HG03432 (cell line): ENCODE measurements at regions not wholly inside any gene's neighbourhood (a gene's known extent, or its start where the extent isn't known, plus 50 kb on each side); places are given as distances from the start of the nearest gene placed in this dataset.

ENCODE experiments used
- ATAC-seq: cut with Tn5 transposase; IDR thresholded peaks from one replicate; pipeline ENCODE4 v1.9.1; 2021; ENCODE audit warnings: mild to moderate bottlenecking, moderate library complexity; ENCODE audit not compliant: unreplicated experiment

GRCh38 chr2:8270699-8271098 lies 411.2 kb upstream of the ID2 start:
- no peak for ATAC-seq

GRCh38 chr2:8271461-8271860 lies 410.4 kb upstream of the ID2 start:
- no peak for ATAC-seq

DNA sequence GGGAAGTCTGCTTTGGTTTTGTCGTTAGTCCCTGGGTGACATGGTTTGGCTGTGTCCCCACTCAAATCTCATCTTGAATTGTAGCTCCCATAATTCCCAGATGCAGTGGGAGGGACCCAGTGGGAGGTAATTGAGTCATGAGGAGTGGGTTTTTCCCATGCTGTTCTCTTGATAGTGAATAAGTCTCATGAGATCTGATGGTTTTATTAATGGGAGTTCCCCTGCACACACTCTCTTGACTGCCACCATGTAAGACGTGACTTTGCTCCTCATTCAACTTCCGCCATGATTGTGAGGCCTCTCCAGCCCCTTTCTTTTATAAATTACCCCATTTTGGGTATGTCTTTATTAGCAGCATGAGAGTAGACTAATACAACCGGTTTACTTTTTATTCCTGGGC lies 405.8 kb upstream of the ID2 start:
- ATAC-seq: no peak

- peak; percentile 81 for ATAC-seq
Observed at GRCh38 chr2:8277921-8278571, 403.8 kb upstream of the ID2 start.

GRCh38 chr2:8278709-8279354 lies 403.0 kb upstream of the ID2 start:
- ATAC-seq: peak; percentile 7

DNA sequence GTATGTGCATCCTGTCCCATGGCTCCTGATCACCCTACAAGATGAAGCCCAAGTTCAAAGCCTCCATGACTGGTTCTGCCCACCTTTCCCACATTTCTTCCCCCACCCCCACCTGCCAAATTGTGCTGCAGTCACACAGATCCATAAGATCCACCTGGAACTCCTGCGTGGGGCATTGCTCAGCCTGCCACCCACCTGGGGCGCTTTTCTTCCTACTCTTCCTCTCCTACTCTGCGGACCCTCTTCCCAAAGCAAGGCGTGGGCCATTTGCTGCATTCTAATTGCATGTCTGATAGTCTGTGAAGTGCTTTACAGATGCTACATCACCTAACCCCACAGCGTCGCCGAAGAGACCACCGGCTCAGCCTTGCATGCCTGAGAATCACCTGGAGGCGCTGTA lies 402.4 kb upstream of the ID2 start:
- ATAC-seq: no peak

GRCh38 chr2:8281234-8281633 lies 400.6 kb upstream of the ID2 start:
- ATAC-seq: no peak

- no peak for ATAC-seq
Observed at GRCh38 chr2:8281950-8282857, 399.7 kb upstream of the ID2 start.

- no peak for ATAC-seq
Observed at GRCh38 chr2:8282858-8283252, 399.0 kb upstream of the ID2 start.

GRCh38 chr2:8285081-8285480 lies 396.8 kb upstream of the ID2 start:
- ATAC-seq: no peak

DNA sequence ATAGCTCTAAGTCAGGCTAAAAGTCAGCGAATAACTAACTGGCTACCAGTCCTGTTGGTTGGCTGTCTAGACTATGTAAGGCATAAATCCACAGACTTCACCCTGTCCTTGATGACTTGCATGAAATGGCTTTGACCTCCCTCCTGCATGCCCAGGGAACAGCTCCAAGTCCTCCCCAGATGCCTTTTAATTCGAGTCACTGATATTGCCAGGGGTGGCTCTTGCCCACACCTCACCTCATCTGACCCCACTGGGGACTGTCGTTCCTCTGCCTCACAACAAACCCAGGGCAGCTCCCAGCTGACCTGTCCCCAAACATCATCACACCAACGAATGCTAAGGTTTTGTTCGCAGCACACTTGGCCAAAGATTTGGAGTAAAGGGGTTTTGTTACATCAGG lies 396.0 kb upstream of the ID2 start:
- no peak for ATAC-seq

GRCh38 chr2:8288206-8288605 lies 393.6 kb upstream of the ID2 start:
- no peak for ATAC-seq

- no peak for ATAC-seq
Observed at GRCh38 chr2:8289111-8289510, 392.7 kb upstream of the ID2 start.

- ATAC-seq: no peak
Observed at GRCh38 chr2:8290771-8291352, 391.0 kb upstream of the ID2 start.

- ATAC-seq: no peak
Observed at GRCh38 chr2:8296306-8296705, 385.6 kb upstream of the ID2 start.

DNA sequence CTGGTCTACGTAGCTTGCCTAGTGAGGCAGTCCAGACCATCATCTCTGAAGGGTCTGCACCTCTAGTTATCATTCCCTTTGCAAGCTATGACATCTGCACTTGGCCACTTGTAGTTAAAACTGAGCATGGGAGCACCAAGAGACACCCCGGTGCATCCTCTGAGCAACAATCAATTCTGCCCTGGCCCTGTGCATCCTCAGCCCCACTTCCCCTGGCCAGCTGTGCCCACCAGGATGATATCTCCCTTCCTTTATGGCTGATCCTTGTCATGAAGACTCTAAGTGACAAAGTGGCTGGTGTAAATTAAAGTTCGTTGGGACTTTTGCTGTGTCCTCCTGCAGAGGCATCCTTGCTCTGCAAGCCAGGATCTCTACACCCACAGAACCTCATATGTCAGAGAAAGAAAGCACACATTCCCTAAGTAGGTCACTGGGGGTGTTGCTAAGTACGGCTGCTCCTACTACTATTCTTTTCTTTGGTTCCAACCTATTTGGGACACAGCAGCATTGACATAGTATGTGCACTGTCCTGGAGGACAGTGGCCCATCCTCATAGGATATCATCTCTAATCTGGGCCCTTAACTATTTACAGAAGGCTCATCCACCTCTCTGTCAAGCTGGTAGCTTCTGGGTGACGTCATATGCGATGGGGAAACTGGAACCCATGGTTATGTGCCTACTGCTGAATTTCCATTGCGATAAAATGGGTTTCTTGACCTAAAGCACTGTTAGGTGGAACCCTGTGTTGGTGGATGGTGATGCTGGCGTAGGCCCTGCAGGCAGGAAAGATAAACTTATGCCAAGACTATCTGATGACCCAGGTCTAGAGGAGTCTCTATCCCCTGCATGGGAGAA lies 384.3 kb upstream of the ID2 start:
- ATAC-seq: no peak

GRCh38 chr2:8298783-8299182 lies 383.1 kb upstream of the ID2 start:
- no peak for ATAC-seq

- ATAC-seq: no peak
Observed at GRCh38 chr2:8300216-8300615, 381.6 kb upstream of the ID2 start.

DNA sequence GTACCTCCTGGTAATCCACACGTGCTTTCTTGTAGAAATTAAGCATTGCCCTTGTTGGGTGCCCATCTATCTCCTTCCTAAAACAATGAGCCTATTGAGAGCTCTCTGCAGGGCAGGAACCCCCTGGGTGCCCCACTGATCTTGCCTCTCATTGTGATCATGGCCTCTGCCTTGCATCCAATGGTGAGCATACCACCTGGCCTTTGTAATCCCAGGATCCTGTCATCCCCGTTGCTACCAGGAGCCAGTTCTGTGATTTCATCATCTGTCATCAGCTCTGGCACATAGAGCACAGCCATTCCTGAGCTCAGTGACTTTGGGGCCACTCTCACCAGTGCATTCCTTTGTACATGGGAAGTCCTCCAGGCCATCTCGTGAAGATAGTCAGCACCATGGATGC lies 381.0 kb upstream of the ID2 start:
- no peak for ATAC-seq

GRCh38 chr2:8303322-8303832 lies 378.5 kb upstream of the ID2 start:
- ATAC-seq: peak; percentile 70
